Endothelial cell of umbilical vein (primary cell): ENCODE measurements at regions not wholly inside any gene's neighbourhood (a gene's known extent, or its start where the extent isn't known, plus 50 kb on each side); places are given as distances from the start of the nearest gene placed in this dataset.

Experiments
- CTCF ChIP-seq, 2 donors: IDR thresholded peaks; 1 replicate in 1 of 2; 2 replicates in 1 of 2; pipeline ENCODE4 v1.5.1; 2011; ENCODE audit warnings: low read length in 2 of 2, mild to moderate bottlenecking in 2 of 2, moderate library complexity in 2 of 2, control low read depth in 1 of 2, inconsistent platforms in 1 of 2, low read depth in 1 of 2; ENCODE audit not compliant: insufficient read depth in 1 of 2; ENCODE audit errors: extremely low read depth in 1 of 2
- EZH2 ChIP-seq: IDR thresholded peaks from 2 replicates; pipeline ENCODE4 v1.6.1; 2012; ENCODE audit warnings: borderline replicate concordance, low read depth, mild to moderate bottlenecking, moderate library complexity, low read length, inconsistent platforms; ENCODE audit not compliant: severe bottlenecking
- FOS ChIP-seq: IDR thresholded peaks from 2 replicates; pipeline ENCODE4 v1.6.1; 2011; ENCODE audit warnings: mild to moderate bottlenecking, low read length, moderate library complexity, borderline replicate concordance; ENCODE audit not compliant: insufficient read depth
- GATA2 ChIP-seq: IDR thresholded peaks from 2 replicates; pipeline ENCODE4 v1.7.0; 2011; ENCODE audit warnings: low read depth, mild to moderate bottlenecking, moderate library complexity, mixed read lengths, low read length; ENCODE audit not compliant: insufficient read length, insufficient read depth
- MAX ChIP-seq: IDR thresholded peaks from 2 replicates; pipeline ENCODE4 v1.6.1; 2011; ENCODE audit not compliant: insufficient read depth, insufficient read length
- POLR2A ChIP-seq: IDR thresholded peaks from 2 replicates; pipeline ENCODE4 v1.6.1; 2012; ENCODE audit warnings: low read depth, mild to moderate bottlenecking, control low read depth, low read length
- POLR2AphosphoS5 ChIP-seq: IDR thresholded peaks from 2 replicates; pipeline ENCODE4 v1.6.1; 2012; ENCODE audit warnings: low read depth, mild to moderate bottlenecking, control low read depth, low read length, moderate library complexity; ENCODE audit not compliant: insufficient read depth

DNA sequence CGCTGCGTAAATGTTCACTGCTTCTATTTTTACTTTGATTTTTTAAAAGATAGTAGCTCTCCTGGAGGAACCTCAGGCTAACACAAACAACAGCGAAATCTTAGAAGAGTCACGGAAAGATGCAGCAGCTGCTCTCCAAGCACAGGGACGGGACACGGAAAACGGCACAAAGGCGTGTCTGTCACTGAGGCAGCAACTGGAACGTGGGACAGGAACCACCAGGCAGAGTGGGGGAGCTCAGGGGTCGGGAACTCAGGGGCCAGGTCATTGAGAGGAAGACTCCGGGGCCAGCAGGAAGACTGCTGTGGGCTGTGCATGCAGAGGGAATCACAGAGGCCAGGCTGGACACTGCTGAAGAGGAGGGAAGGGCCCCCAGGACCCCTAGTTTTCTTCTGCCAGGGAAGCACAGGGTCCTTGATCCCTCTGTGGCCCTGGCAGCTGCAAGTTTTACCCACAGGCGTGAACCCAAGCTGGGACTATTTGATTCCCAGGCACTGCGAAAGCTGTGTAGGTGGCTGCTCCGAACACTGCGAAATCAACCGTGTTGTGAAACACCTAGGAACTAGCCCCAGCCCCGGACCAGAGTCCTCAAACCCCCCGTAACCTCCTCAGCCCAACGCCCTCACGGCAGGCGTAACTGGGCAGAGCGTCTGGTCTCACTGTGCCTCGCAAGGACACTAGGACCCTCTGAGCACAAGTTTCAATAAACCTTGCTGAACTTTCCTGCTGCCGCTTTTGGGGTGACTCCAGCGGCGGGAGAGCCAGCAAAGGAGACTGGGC is 263.0 kb downstream of the EIPR1 start:
- TF ChIP-seq CTCF (IDR thresholded peaks at IDR 0.05; ENCODE audit: extremely low read depth in 1 of 2, insufficient read depth in 1 of 2, low read depth in 1 of 2, low read length in 2 of 2) (no peak), MAX (no peak), EZH2 (no peak), POLR2A (no peak), POLR2AphosphoS5 (no peak), GATA2 (no peak), FOS (no peak)
